CD4-positive, alpha-beta T cell (primary cell): ENCODE measurements at regions not wholly inside any gene's neighbourhood (a gene's known extent, or its start where the extent isn't known, plus 50 kb on each side); places are given as distances from the start of the nearest gene placed in this dataset.

Experiments used
- ATAC-seq: fragments of 200-7000 bp; cut with Tn5 transposase; one replicate; pipeline ENCODE4 v1.10.0; 2022; ENCODE audit warnings: mild to moderate bottlenecking; ENCODE audit not compliant: poor library complexity
- CTCF ChIA-PET: fragments of 350-600 bp; sonication (Branson Sonifier 250); formaldehyde crosslinking; loops from one replicate; lab custom pipeline; 2021; ENCODE audit warnings: antibody characterized with exemption, inconsistent platforms; lab: Charles Lee
- POLR2A ChIA-PET: fragments of 350-600 bp; sonication (Branson Sonifier 250); formaldehyde crosslinking; loops from one replicate; lab custom pipeline; 2021; ENCODE audit warnings: antibody characterized with exemption, inconsistent platforms; lab: Charles Lee
- DNase-seq, 14 experiments: peaks; one replicate each; pipeline ENCODE4 v3.0.0-alpha.2; 2013 to 2020; ENCODE audit warnings: mixed read lengths in 2 of 14
- H3K27ac ChIP-seq, 2 donors: one replicate each; pipeline versions ENCODE4 v1.5.1 to v1.7.0; 2013; ENCODE audit warnings: low read length in 2 of 2, low read depth in 1 of 2, mild to moderate bottlenecking in 1 of 2
- H3K27me3 ChIP-seq, 2 experiments: 1 replicate in 1 of 2; 2 replicates in 1 of 2; pipeline versions ENCODE4 v1.6.1 to v1.7.0; 2013; ENCODE audit warnings: low read length in 2 of 2, control low read depth in 1 of 2, mild to moderate bottlenecking in 1 of 2, moderate library complexity in 1 of 2; ENCODE audit not compliant: insufficient read depth in 2 of 2, control insufficient read depth in 1 of 2
- H3K36me3 ChIP-seq: one replicate; pipeline ENCODE4 v1.6.1; 2013; ENCODE audit warnings: low read length, control low read depth; ENCODE audit not compliant: insufficient read depth
- H3K4me1 ChIP-seq: one replicate; pipeline ENCODE4 v1.6.1; 2013; ENCODE audit warnings: low read length, control low read depth; ENCODE audit not compliant: insufficient read depth
- H3K4me3 ChIP-seq: one replicate; pipeline ENCODE4 v1.5.1; 2013; ENCODE audit warnings: mild to moderate bottlenecking, low read length, moderate library complexity
- H3K9me3 ChIP-seq, 2 experiments: 1 replicate in 1 of 2; 2 replicates in 1 of 2; pipeline versions ENCODE4 v1.6.1 to v1.7.0; 2013; ENCODE audit warnings: low read length in 2 of 2, mild to moderate bottlenecking in 2 of 2, control low read depth in 1 of 2, moderate library complexity in 1 of 2; ENCODE audit not compliant: control insufficient read depth in 1 of 2, insufficient read depth in 1 of 2
- H3K27ac Mint-ChIP-seq: one replicate; pipeline ENCODE4 v1.8.0; 2020; ENCODE audit warnings: mixed read lengths
- H3K27me3 Mint-ChIP-seq: one replicate; pipeline ENCODE4 v1.8.0; 2021; ENCODE audit warnings: mixed read lengths
- H3K36me3 Mint-ChIP-seq: one replicate; pipeline ENCODE4 v1.8.0; 2021; ENCODE audit warnings: low read depth, mixed read lengths
- H3K4me1 Mint-ChIP-seq: one replicate; pipeline ENCODE4 v1.8.0; 2021; ENCODE audit warnings: low read depth, mixed read lengths
- H3K4me3 Mint-ChIP-seq: one replicate; pipeline ENCODE4 v1.8.0; 2020; ENCODE audit warnings: mild to moderate bottlenecking, mixed read lengths
- H3K9me3 Mint-ChIP-seq: one replicate; pipeline ENCODE4 v1.8.0; 2020; ENCODE audit warnings: mixed read lengths
- CTCF ChIP-seq: fragments of 200-600 bp; IDR thresholded peaks from one replicate; pipeline ENCODE4 v1.8.0; 2022; ENCODE audit warnings: antibody characterized with exemption, mild to moderate bottlenecking
- intact Hi-C, 2 experiments: fragments of 100-400 bp; cut with DNase I in 1 of 2; cut with micrococcal nuclease in 1 of 2; formaldehyde crosslinking; loops; one replicate each; pipeline versions ENCODE4 v1.15.1 to v1.9.0; 2023 to 2025; cut with DNase I, micrococcal nuclease

- no peaks in the 10 kb centered on the region for H3K36me3 ChIP-seq
- H3K4me3 ChIP-seq = no peak overlapping the region
- no peaks in the 10 kb centered on the region for H3K9me3 Mint-ChIP-seq
- H3K27ac Mint-ChIP-seq = no peak overlapping the region
- no peak for TF ChIP-seq CTCF
- H3K4me3 Mint-ChIP-seq = no peak overlapping the region
- H3K27me3 Mint-ChIP-seq = peaks cover 23% of the 10 kb centered on the region
- H3K27ac ChIP-seq = no peak overlapping the region
- peaks cover 0 to 3% of the 10 kb centered on the region in 2 experiments for H3K9me3 ChIP-seq
- H3K4me1 Mint-ChIP-seq = no peaks in the 10 kb centered on the region
- no peaks in the 10 kb centered on the region for H3K36me3 Mint-ChIP-seq
- intact Hi-C loops = no loop called here
- POLR2A ChIA-PET = no interaction called here
- CTCF ChIA-PET = no interaction called here
- H3K4me1 ChIP-seq = no peaks in the 10 kb centered on the region
- DNase-seq (no peak), ATAC-seq (no peak)
- H3K27me3 ChIP-seq = peaks cover 0 to 2% of the 10 kb centered on the region in 2 experiments
Measured at GRCh38 chr13:100942742-100943141, 268.1 kb upstream of the TMTC4 start.

DNA sequence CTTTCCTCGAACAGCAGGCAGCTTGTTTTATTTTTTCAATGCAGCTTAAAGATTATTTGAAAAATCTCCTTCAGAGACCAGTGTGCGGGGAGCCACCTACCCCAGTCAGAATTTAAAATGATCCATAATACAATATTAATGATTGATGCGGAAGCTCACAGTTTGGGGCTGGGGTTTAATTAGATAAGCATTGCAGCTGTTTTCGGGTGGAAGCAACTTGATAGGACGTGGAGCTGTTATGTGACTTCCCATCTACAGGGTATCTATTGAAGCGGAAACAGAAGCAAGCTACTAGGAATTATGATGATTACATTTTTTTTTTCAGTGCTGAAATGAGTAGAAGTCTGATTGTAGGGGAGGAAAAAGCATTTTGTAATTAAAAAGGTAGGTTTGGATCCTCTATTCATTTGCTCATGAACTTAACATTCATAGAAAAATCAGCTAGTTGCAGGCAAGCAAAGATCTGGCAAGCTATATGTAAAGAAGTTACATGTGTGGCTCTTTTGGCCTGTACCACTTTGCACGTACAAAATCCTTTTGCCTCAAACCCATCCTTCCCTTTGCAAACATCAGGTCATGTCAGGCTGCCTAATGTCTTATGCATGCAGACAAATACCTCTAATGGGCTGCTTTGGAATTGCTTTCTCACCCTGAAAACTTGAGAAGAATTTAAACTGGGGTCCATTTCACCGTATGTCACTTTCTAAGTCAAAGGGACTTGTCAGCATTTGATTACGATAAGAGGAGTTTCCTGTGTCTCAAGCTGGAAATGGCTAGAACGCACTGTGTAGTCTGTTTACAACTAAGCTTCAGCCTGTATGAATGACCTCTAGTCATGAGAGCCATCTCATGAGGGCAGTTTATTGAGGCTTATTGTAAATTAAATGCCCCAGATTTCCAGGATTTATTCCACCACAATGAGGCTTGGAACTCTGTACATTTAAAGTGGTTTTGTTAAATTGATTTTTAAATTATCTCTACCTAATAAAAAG, 267.1 kb upstream of the TMTC4 start:
- Mint-ChIP-seq H3K4me1 (no peaks in the 10 kb centered on the region), H3K27me3 (peaks cover 26% of the 10 kb centered on the region), H3K9me3 (no peaks in the 10 kb centered on the region), H3K36me3 (no peaks in the 10 kb centered on the region), H3K4me3 (no peak overlapping the region), H3K27ac (no peak overlapping the region)
- no peak for TF ChIP-seq CTCF
- no peaks in the 10 kb centered on the region for H3K4me1 ChIP-seq
- H3K27me3 ChIP-seq = peaks cover 0 to 2% of the 10 kb centered on the region in 2 experiments
- intact Hi-C loops = no loop called here
- H3K4me3 ChIP-seq = no peak overlapping the region
- no peak overlapping the region for H3K27ac ChIP-seq
- ChIA-PET POLR2A (no interaction called here), CTCF (no interaction called here)
- peaks cover 0 to 3% of the 10 kb centered on the region in 2 experiments for H3K9me3 ChIP-seq
- ATAC-seq = no peak
- no peak for DNase-seq
- no peaks in the 10 kb centered on the region for H3K36me3 ChIP-seq

DNA sequence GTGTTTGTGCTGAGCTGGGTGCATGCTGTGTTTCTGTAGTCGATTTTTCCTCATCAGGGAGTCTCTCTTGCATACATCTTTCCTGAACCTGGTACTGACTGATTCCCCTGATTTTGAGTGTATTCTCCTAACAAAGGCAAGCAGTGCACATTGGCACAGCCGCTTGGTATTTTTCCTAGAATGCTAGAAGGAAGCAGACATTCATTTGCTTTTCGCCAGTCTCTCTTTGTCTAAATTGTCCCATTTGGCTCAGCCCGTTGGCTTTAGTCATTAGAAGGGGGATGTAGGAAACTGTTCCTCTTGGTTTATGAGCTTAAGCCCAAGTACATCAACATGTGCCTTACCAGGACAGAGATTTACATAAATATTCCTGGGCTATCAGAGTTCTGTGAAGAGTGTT, 266.1 kb upstream of the TMTC4 start:
- no peaks in the 10 kb centered on the region for H3K9me3 Mint-ChIP-seq
- no peaks in the 10 kb centered on the region for H3K36me3 Mint-ChIP-seq
- ChIA-PET CTCF (no interaction called here), POLR2A (no interaction called here)
- no peak overlapping the region for H3K4me3 Mint-ChIP-seq
- Histone ChIP-seq H3K9me3 (peaks cover 0 to 3% of the 10 kb centered on the region in 2 experiments), H3K4me3 (no peak overlapping the region), H3K27me3 (peaks cover 2 to 6% of the 10 kb centered on the region in 2 experiments), H3K4me1 (no peaks in the 10 kb centered on the region), H3K36me3 (no peaks in the 10 kb centered on the region), H3K27ac (no peak overlapping the region)
- no peak for TF ChIP-seq CTCF
- intact Hi-C loops = no loop called here
- H3K27ac Mint-ChIP-seq = no peak overlapping the region
- H3K4me1 Mint-ChIP-seq = no peaks in the 10 kb centered on the region
- DNase-seq (no peak), ATAC-seq (no peak)
- peaks cover 30% of the 10 kb centered on the region for H3K27me3 Mint-ChIP-seq
